ENCODE measurements at regions not wholly inside any gene's neighbourhood (a gene's known extent, or its start where the extent isn't known, plus 50 kb on each side); places are given as distances from the start of the nearest gene placed in this dataset.

- Mint-ChIP-seq H3K4me1 (no peaks in the 10 kb centered on the region), H3K9me3 (no peaks in the 10 kb centered on the region), H3K27me3 (peaks cover 9% of the 10 kb centered on the region), H3K36me3 (no peaks in the 10 kb centered on the region), H3K4me3 (no peak overlapping the region), H3K27ac (no peak overlapping the region)
- no peak for ATAC-seq
These were observed 174.2 kb upstream of the ZNF32 start for GRCh38 chr10:43822631-43823580.

- no peak overlapping the region for H3K27ac Mint-ChIP-seq
- no peaks in the 10 kb centered on the region for H3K36me3 Mint-ChIP-seq
- H3K4me3 Mint-ChIP-seq: no peak overlapping the region
- no peaks in the 10 kb centered on the region for H3K9me3 Mint-ChIP-seq
- no peaks in the 10 kb centered on the region for H3K4me1 Mint-ChIP-seq
- H3K27me3 Mint-ChIP-seq: peaks cover 9% of the 10 kb centered on the region
- no peak for ATAC-seq
These were observed 172.4 kb upstream of the ZNF32 start for GRCh38 chr10:43821103-43821502.

- no peaks in the 10 kb centered on the region for H3K9me3 Mint-ChIP-seq
- H3K27me3 Mint-ChIP-seq: peaks cover 9% of the 10 kb centered on the region
- ATAC-seq: no peak
- peaks cover 3% of the 10 kb centered on the region for H3K4me1 Mint-ChIP-seq
- no peak overlapping the region for H3K4me3 Mint-ChIP-seq
- no peaks in the 10 kb centered on the region for H3K36me3 Mint-ChIP-seq
- H3K27ac Mint-ChIP-seq: no peak overlapping the region
These were observed 172.0 kb upstream of the ZNF32 start for GRCh38 chr10:43820663-43821062.

GRCh38 chr10:43819464-43820230, 171.0 kb upstream of the ZNF32 start:
- ATAC-seq: no peak
- H3K36me3 Mint-ChIP-seq: no peaks in the 10 kb centered on the region
- H3K9me3 Mint-ChIP-seq: no peaks in the 10 kb centered on the region
- no peak overlapping the region for H3K4me3 Mint-ChIP-seq
- H3K27ac Mint-ChIP-seq: no peak overlapping the region
- peaks cover 7% of the 10 kb centered on the region for H3K4me1 Mint-ChIP-seq
- H3K27me3 Mint-ChIP-seq: peaks cover 9% of the 10 kb centered on the region

- Mint-ChIP-seq H3K27me3 (peaks cover 9% of the 10 kb centered on the region), H3K4me1 (peaks cover 7% of the 10 kb centered on the region), H3K36me3 (no peaks in the 10 kb centered on the region), H3K9me3 (no peaks in the 10 kb centered on the region), H3K4me3 (no peak overlapping the region), H3K27ac (no peak overlapping the region)
- ATAC-seq: no peak
These were observed 170.0 kb upstream of the ZNF32 start for GRCh38 chr10:43818687-43819086.

- H3K4me3 Mint-ChIP-seq: no peak overlapping the region
- H3K27me3 Mint-ChIP-seq: peaks cover 9% of the 10 kb centered on the region
- no peak overlapping the region for H3K27ac Mint-ChIP-seq
- H3K9me3 Mint-ChIP-seq: no peaks in the 10 kb centered on the region
- ATAC-seq: no peak
- peaks cover 7% of the 10 kb centered on the region for H3K4me1 Mint-ChIP-seq
- no peaks in the 10 kb centered on the region for H3K36me3 Mint-ChIP-seq
These were observed 168.7 kb upstream of the ZNF32 start for GRCh38 chr10:43817368-43817767.

- peaks cover 7% of the 10 kb centered on the region for H3K4me1 Mint-ChIP-seq
- H3K36me3 Mint-ChIP-seq: no peaks in the 10 kb centered on the region
- H3K9me3 Mint-ChIP-seq: no peaks in the 10 kb centered on the region
- ATAC-seq: peak; percentile 61
- H3K4me3 Mint-ChIP-seq: no peak overlapping the region
- H3K27ac Mint-ChIP-seq: no peak overlapping the region
- H3K27me3 Mint-ChIP-seq: peaks cover 9% of the 10 kb centered on the region
These were observed 168.0 kb upstream of the ZNF32 start for GRCh38 chr10:43816351-43817321.

GRCh38 chr10:43815181-43815885, 166.7 kb upstream of the ZNF32 start:
- no peak overlapping the region for H3K4me3 Mint-ChIP-seq
- no peaks in the 10 kb centered on the region for H3K36me3 Mint-ChIP-seq

GRCh38 chr10:43814663-43815062, 166.0 kb upstream of the ZNF32 start:
- Mint-ChIP-seq H3K4me3 (no peak overlapping the region), H3K36me3 (no peaks in the 10 kb centered on the region), H3K9me3 (no peaks in the 10 kb centered on the region), H3K27me3 (peaks cover 3% of the 10 kb centered on the region), H3K4me1 (peaks cover 7% of the 10 kb centered on the region), H3K27ac (no peak overlapping the region)
- no peak for ATAC-seq

More at GRCh38 chr10:43815181-43815885, 166.7 kb upstream of the ZNF32 start:
- peaks cover 9% of the 10 kb centered on the region for H3K27me3 Mint-ChIP-seq
- ATAC-seq: no peak
- no peaks in the 10 kb centered on the region for H3K9me3 Mint-ChIP-seq
- peaks cover 7% of the 10 kb centered on the region for H3K4me1 Mint-ChIP-seq
- no peak overlapping the region for H3K27ac Mint-ChIP-seq

- Mint-ChIP-seq H3K27me3 (no peaks in the 10 kb centered on the region), H3K27ac (no peak overlapping the region), H3K9me3 (no peaks in the 10 kb centered on the region), H3K36me3 (no peaks in the 10 kb centered on the region), H3K4me1 (peaks cover 7% of the 10 kb centered on the region), H3K4me3 (no peak overlapping the region)
- ATAC-seq: no peak
These were observed 163.2 kb upstream of the ZNF32 start for GRCh38 chr10:43811871-43812270.

- Mint-ChIP-seq H3K4me3 (no peak overlapping the region), H3K9me3 (no peaks in the 10 kb centered on the region), H3K27me3 (no peaks in the 10 kb centered on the region), H3K27ac (no peak overlapping the region), H3K36me3 (no peaks in the 10 kb centered on the region), H3K4me1 (no peaks in the 10 kb centered on the region)
- ATAC-seq: no peak
These were observed 160.7 kb upstream of the ZNF32 start for GRCh38 chr10:43809211-43809930.

GRCh38 chr10:43808136-43808535, 159.5 kb upstream of the ZNF32 start:
- ATAC-seq: no peak
- Mint-ChIP-seq H3K4me1 (no peaks in the 10 kb centered on the region), H3K36me3 (no peaks in the 10 kb centered on the region), H3K27me3 (no peaks in the 10 kb centered on the region), H3K27ac (no peak overlapping the region), H3K9me3 (no peaks in the 10 kb centered on the region), H3K4me3 (no peak overlapping the region)

GRCh38 chr10:43806831-43807640, 158.4 kb upstream of the ZNF32 start:
- H3K36me3 Mint-ChIP-seq: no peaks in the 10 kb centered on the region
- H3K4me3 Mint-ChIP-seq: no peak overlapping the region
- no peak overlapping the region for H3K27ac Mint-ChIP-seq
- no peaks in the 10 kb centered on the region for H3K4me1 Mint-ChIP-seq
- no peaks in the 10 kb centered on the region for H3K27me3 Mint-ChIP-seq
- no peak for ATAC-seq
- no peaks in the 10 kb centered on the region for H3K9me3 Mint-ChIP-seq
